GM12878 (cell line): ENCODE measurements at regions not wholly inside any gene's neighbourhood (a gene's known extent, or its start where the extent isn't known, plus 50 kb on each side); places are given as distances from the start of the nearest gene placed in this dataset.
"Not testable (repeated sequence)": the region's sequence is repeated elsewhere in the genome, so short reads cannot be mapped to it uniquely, and the experiment has no call there.

Experiments used
- BMI1 ChIP-seq: fragments of 450-650 bp; IDR thresholded peaks from 2 replicates; pipeline ENCODE4 v1.6.1; 2016; ENCODE audit warnings: mild to moderate bottlenecking, moderate library complexity, borderline replicate concordance
- FOXK2 ChIP-seq: fragments of 450-650 bp; IDR thresholded peaks from 2 replicates; pipeline ENCODE4 v1.6.1; 2017; ENCODE audit warnings: mild to moderate bottlenecking, moderate library complexity
- GATAD2B ChIP-seq: fragments of 450-650 bp; conservative IDR thresholded peaks from 2 replicates; pipeline ENCODE4 v1.6.1; 2017; ENCODE audit warnings: low read depth, mild to moderate bottlenecking, moderate library complexity
- KDM1A ChIP-seq: fragments of 200-600 bp; sonication (generic); IDR thresholded peaks from 2 replicates; pipeline ENCODE4 v1.6.1; 2016; ENCODE audit warnings: borderline replicate concordance
- MTA3 ChIP-seq: IDR thresholded peaks from 2 replicates; pipeline ENCODE4 v1.6.1; 2012; ENCODE audit warnings: low read length, inconsistent platforms, borderline replicate concordance
- MYB ChIP-seq: fragments of 150-350 bp; IDR thresholded peaks from 2 replicates; pipeline ENCODE4 v1.6.1; 2014; ENCODE audit warnings: mild to moderate bottlenecking, low read depth, low read length, borderline replicate concordance
- NFIC ChIP-seq: IDR thresholded peaks from 2 replicates; pipeline ENCODE4 v1.6.1; 2012; ENCODE audit warnings: low read depth, mild to moderate bottlenecking, inconsistent platforms, low read length, moderate library complexity
- NR2C2 ChIP-seq: IDR thresholded peaks from 2 replicates; pipeline ENCODE4 v1.6.1; 2011; ENCODE audit warnings: borderline replicate concordance, low read depth; ENCODE audit not compliant: control insufficient read depth, insufficient read length
- NRF1 ChIP-seq: conservative IDR thresholded peaks from 2 replicates; pipeline ENCODE4 v1.6.1; 2011; ENCODE audit warnings: mild to moderate bottlenecking, low read depth, low read length, improper control_type of control experiment
- POLR2AphosphoS5 ChIP-seq: IDR thresholded peaks from 2 replicates; pipeline ENCODE4 v1.6.1; 2011; ENCODE audit warnings: mild to moderate bottlenecking, low read length, inconsistent platforms
- SUZ12 ChIP-seq: fragments of 200-600 bp; sonication (generic); IDR thresholded peaks from one replicate; pipeline ENCODE4 v1.6.1; 2018; ENCODE audit warnings: antibody characterized with exemption, mild to moderate bottlenecking; ENCODE audit not compliant: unreplicated experiment
- TCF12 ChIP-seq: IDR thresholded peaks from 2 replicates; pipeline ENCODE4 v1.6.1; 2011; ENCODE audit warnings: low read depth, mild to moderate bottlenecking, low read length
- TF ChIP-seq, protein P1 (sequence below), 3 experiments: IDR thresholded peaks in 2 of 3; conservative IDR thresholded peaks in 1 of 3; 2 replicates each; pipeline ENCODE4 v1.5.1; 2011; ENCODE audit warnings: low read depth in 3 of 3, low read length in 3 of 3, mild to moderate bottlenecking in 3 of 3, control low read depth in 2 of 3, moderate library complexity in 2 of 3, inconsistent platforms in 1 of 3, mixed read lengths in 1 of 3; ENCODE audit not compliant: control insufficient read depth in 2 of 3, insufficient read depth in 1 of 3; ENCODE audit errors: extremely low read depth in 1 of 3
- TF ChIP-seq, protein P2 (sequence below): IDR thresholded peaks from 2 replicates; pipeline ENCODE4 v1.6.1; 2012; ENCODE audit warnings: low read depth, low read length, improper control_type of control experiment

DNA sequence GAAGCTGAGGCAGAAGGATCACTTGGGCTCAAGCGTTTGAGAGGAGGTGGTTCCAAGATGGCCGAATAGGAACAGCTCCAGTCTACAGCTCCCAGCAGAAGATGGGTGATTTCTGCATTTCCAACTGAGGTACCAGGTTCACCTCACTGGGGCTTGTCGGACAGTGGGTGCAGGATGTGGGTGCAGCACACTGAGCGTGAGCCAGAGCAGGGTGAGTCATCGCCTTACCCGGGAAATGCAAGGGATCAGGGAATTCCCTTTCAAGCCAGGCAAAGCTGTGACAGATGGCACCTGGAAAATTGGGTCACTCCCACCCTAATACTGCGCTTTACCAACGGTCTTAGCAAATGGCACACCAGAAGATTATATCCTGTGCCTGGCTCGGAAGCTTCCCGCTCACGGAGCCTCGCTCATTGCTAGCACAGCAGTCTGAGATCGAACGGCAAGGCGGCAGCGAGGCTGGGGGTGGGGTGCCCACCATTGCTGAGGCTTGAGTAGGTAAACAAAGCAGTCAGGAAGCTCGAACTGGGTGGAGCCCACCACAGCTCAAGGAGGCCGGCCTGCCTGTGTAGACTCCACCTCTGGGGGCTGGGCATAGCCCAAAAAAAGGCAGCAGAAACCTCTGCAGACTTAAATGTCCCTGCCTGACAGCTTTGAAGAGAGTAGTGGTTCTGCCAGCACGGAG lies 482.6 kb upstream of the DAB2 start:
- not testable (repeated sequence) for TF ChIP-seq NFIC, KDM1A, FOXK2, MYB, NRF1, TCF12, SUZ12, BMI1, GATAD2B, NR2C2, MTA3, POLR2AphosphoS5
- TF ChIP-seq, protein P1, sequence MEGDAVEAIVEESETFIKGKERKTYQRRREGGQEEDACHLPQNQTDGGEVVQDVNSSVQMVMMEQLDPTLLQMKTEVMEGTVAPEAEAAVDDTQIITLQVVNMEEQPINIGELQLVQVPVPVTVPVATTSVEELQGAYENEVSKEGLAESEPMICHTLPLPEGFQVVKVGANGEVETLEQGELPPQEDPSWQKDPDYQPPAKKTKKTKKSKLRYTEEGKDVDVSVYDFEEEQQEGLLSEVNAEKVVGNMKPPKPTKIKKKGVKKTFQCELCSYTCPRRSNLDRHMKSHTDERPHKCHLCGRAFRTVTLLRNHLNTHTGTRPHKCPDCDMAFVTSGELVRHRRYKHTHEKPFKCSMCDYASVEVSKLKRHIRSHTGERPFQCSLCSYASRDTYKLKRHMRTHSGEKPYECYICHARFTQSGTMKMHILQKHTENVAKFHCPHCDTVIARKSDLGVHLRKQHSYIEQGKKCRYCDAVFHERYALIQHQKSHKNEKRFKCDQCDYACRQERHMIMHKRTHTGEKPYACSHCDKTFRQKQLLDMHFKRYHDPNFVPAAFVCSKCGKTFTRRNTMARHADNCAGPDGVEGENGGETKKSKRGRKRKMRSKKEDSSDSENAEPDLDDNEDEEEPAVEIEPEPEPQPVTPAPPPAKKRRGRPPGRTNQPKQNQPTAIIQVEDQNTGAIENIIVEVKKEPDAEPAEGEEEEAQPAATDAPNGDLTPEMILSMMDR (IDR thresholded peaks at IDR 0.05 in 2 of 3, conservative IDR thresholded peaks at IDR 0.05 in 1 of 3; ENCODE audit: control insufficient read depth in 2 of 3, extremely low read depth in 1 of 3, insufficient read depth in 1 of 3, low read depth in 3 of 3, low read length in 3 of 3), result not testable (repeated sequence)
- TF ChIP-seq, protein P2, sequence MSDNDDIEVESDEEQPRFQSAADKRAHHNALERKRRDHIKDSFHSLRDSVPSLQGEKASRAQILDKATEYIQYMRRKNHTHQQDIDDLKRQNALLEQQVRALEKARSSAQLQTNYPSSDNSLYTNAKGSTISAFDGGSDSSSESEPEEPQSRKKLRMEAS, result not testable (repeated sequence)
